ENCODE measurements at regions not wholly inside any gene's neighbourhood (a gene's known extent, or its start where the extent isn't known, plus 50 kb on each side); places are given as distances from the start of the nearest gene placed in this dataset.

DNA sequence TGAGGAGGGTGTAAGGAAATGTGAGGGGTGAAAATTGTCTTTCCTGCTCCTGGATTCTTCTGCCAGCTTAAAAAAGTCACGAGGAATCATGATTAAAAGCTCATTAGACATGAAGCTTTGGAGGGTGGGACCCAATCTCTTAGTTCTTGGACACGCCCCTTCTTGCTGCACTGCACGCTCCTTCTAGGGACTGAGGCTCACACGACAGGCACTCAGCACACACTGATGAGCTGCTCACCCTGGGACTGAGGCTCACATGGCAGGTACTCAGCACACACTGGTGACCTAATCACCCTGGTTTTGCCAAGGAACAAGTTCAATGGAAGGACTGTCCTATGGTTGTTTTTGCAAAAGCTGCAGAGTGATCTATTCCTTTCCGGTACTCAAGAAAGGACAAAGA is 65.8 kb upstream of the ELMO1 start:
- TF ChIP-seq, protein P1, sequence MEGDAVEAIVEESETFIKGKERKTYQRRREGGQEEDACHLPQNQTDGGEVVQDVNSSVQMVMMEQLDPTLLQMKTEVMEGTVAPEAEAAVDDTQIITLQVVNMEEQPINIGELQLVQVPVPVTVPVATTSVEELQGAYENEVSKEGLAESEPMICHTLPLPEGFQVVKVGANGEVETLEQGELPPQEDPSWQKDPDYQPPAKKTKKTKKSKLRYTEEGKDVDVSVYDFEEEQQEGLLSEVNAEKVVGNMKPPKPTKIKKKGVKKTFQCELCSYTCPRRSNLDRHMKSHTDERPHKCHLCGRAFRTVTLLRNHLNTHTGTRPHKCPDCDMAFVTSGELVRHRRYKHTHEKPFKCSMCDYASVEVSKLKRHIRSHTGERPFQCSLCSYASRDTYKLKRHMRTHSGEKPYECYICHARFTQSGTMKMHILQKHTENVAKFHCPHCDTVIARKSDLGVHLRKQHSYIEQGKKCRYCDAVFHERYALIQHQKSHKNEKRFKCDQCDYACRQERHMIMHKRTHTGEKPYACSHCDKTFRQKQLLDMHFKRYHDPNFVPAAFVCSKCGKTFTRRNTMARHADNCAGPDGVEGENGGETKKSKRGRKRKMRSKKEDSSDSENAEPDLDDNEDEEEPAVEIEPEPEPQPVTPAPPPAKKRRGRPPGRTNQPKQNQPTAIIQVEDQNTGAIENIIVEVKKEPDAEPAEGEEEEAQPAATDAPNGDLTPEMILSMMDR (IDR thresholded peaks at IDR 0.05): no peak
- TF ChIP-seq EZH2 (IDR thresholded peaks at IDR 0.05; ENCODE audit: borderline replicate concordance, insufficient read depth, low read depth, low read length, poor library complexity, severe bottlenecking): no peak
